Adrenal gland (tissue), 5 donors: ENCODE measurements at regions not wholly inside any gene's neighbourhood (a gene's known extent, or its start where the extent isn't known, plus 50 kb on each side); places are given as distances from the start of the nearest gene placed in this dataset.
"Not testable (repeated sequence)": the region's sequence is repeated elsewhere in the genome, so short reads cannot be mapped to it uniquely, and the experiment has no call there.

Experiments used
- POLR2A ChIP-seq, 2 donors: fragments of 450-650 bp; IDR thresholded peaks; one replicate each; pipeline ENCODE4 v1.6.1; 2017; ENCODE audit warnings: antibody characterized with exemption in 2 of 2, mild to moderate bottlenecking in 2 of 2, moderate library complexity in 1 of 2
- TF ChIP-seq, protein P1 (sequence below), 6 experiments: fragments of 450-650 bp in 4 of 6; fragments of 200-600 bp in 2 of 6; sonication (generic) in 1 of 6; IDR thresholded peaks; 1 replicate in 5 of 6; 2 replicates in 1 of 6; pipeline versions ENCODE4 v1.5.1 to v1.8.0; 2016 to 2021; ENCODE audit warnings: antibody characterized with exemption in 6 of 6, mild to moderate bottlenecking in 2 of 6, moderate library complexity in 1 of 6
- donor health status: DM: no; HTN: no; CAD: no.

DNA sequence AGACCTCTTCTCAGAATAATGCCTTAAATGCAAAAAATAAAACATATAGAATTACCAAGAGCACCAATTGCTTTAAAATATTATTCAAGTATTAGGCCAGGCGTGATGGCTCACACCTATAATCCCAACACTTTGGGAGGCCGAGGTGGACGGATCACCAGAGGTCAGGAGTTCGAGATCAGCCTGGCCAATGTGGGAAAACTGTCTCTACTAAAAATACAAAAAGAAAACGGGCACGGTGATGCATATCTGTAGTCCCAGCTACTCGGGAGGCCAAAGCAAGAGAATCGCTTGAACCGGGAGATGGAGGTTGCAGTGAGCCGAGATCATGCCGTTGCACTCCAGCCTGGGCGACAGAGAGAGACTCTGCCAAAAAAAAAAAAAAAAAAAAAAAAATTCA lies 55.4 kb upstream of the RAB6C start:
- TF ChIP-seq, protein P1, sequence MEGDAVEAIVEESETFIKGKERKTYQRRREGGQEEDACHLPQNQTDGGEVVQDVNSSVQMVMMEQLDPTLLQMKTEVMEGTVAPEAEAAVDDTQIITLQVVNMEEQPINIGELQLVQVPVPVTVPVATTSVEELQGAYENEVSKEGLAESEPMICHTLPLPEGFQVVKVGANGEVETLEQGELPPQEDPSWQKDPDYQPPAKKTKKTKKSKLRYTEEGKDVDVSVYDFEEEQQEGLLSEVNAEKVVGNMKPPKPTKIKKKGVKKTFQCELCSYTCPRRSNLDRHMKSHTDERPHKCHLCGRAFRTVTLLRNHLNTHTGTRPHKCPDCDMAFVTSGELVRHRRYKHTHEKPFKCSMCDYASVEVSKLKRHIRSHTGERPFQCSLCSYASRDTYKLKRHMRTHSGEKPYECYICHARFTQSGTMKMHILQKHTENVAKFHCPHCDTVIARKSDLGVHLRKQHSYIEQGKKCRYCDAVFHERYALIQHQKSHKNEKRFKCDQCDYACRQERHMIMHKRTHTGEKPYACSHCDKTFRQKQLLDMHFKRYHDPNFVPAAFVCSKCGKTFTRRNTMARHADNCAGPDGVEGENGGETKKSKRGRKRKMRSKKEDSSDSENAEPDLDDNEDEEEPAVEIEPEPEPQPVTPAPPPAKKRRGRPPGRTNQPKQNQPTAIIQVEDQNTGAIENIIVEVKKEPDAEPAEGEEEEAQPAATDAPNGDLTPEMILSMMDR (IDR thresholded peaks at IDR 0.05): not testable (repeated sequence)
- not testable (repeated sequence) for TF ChIP-seq POLR2A (IDR thresholded peaks at IDR 0.05)
